ENCODE measurements at regions not wholly inside any gene's neighbourhood (a gene's known extent, or its start where the extent isn't known, plus 50 kb on each side); places are given as distances from the start of the nearest gene placed in this dataset.

- ChIA-PET POLR2A (ENCODE audit: partially characterized antibody) (no interaction called here), CTCF (ENCODE audit: partially characterized antibody) (no interaction called here)
- Mint-ChIP-seq H3K27me3 (peaks cover 4 to 6% of the 10 kb centered on the region in 2 donors), H3K4me3 (no peak overlapping the region), H3K4me1 (no peaks in the 10 kb centered on the region), H3K36me3 (no peaks in the 10 kb centered on the region), H3K9me3 (peaks cover 0 to 13% (median 10%) of the 10 kb centered on the region in 8 donors), H3K27ac (no peak overlapping the region)
- intact Hi-C loops (cut with micrococcal nuclease) = no loop called here
- Histone ChIP-seq H3K27ac (ENCODE audit: low read depth, low read length) (no peak overlapping the region), H3K9me3 (ENCODE audit: control insufficient read depth in 1 of 2, low read length in 2 of 2) (no peaks in the 10 kb centered on the region), H3K4me1 (ENCODE audit: insufficient read depth, low read length) (no peaks in the 10 kb centered on the region), H3K36me3 (ENCODE audit: insufficient read depth, low read length) (no peaks in the 10 kb centered on the region), H3K4me3 (ENCODE audit: low read length in 2 of 2) (no peak overlapping the region), H3K27me3 (ENCODE audit: insufficient read depth, low read length) (no peaks in the 10 kb centered on the region)
- no peak for DNase-seq
Observed at GRCh38 chr1:229822026-229822425, 196.0 kb downstream of the URB2 start.

GRCh38 chr1:229825042-229825441, 199.0 kb downstream of the URB2 start:
- Mint-ChIP-seq H3K4me1 (no peaks in the 10 kb centered on the region), H3K9me3 (peaks cover 4 to 25% (median 16%) of the 10 kb centered on the region in 8 donors), H3K36me3 (peaks cover 0 to 3% of the 10 kb centered on the region in 2 donors), H3K4me3 (no peak overlapping the region), H3K27me3 (peaks cover 7 to 11% of the 10 kb centered on the region in 2 donors), H3K27ac (no peak overlapping the region)
- H3K9me3 ChIP-seq (ENCODE audit: control insufficient read depth in 1 of 2, low read length in 2 of 2) = no peaks in the 10 kb centered on the region
- no peak overlapping the region for H3K4me3 ChIP-seq (ENCODE audit: low read length in 2 of 2)
- intact Hi-C loops (cut with micrococcal nuclease) = no loop called here
- DNase-seq = no peak
- H3K27ac ChIP-seq (ENCODE audit: low read depth, low read length) = no peak overlapping the region
- no peaks in the 10 kb centered on the region for H3K36me3 ChIP-seq (ENCODE audit: insufficient read depth, low read length)
- H3K4me1 ChIP-seq (ENCODE audit: insufficient read depth, low read length) = no peaks in the 10 kb centered on the region
- POLR2A ChIA-PET (ENCODE audit: partially characterized antibody) = no interaction called here
- CTCF ChIA-PET (ENCODE audit: partially characterized antibody) = no interaction called here
- H3K27me3 ChIP-seq (ENCODE audit: insufficient read depth, low read length) = no peaks in the 10 kb centered on the region

GRCh38 chr1:229828461-229828860, 202.4 kb downstream of the URB2 start:
- H3K36me3 Mint-ChIP-seq = peaks cover 0 to 3% of the 10 kb centered on the region in 2 donors
- ChIA-PET CTCF (ENCODE audit: partially characterized antibody) (no interaction called here), POLR2A (ENCODE audit: partially characterized antibody) (no interaction called here)
- Histone ChIP-seq H3K36me3 (ENCODE audit: insufficient read depth, low read length) (no peaks in the 10 kb centered on the region), H3K27ac (ENCODE audit: low read depth, low read length) (no peak overlapping the region), H3K27me3 (ENCODE audit: insufficient read depth, low read length) (no peaks in the 10 kb centered on the region), H3K4me3 (ENCODE audit: low read length in 2 of 2) (no peak overlapping the region), H3K4me1 (ENCODE audit: insufficient read depth, low read length) (no peaks in the 10 kb centered on the region), H3K9me3 (ENCODE audit: control insufficient read depth in 1 of 2, low read length in 2 of 2) (no peaks in the 10 kb centered on the region)
- no peak overlapping the region for H3K4me3 Mint-ChIP-seq
- DNase-seq = no peak
- H3K27ac Mint-ChIP-seq = no peak overlapping the region
- intact Hi-C loops (cut with micrococcal nuclease) = no loop called here
- H3K9me3 Mint-ChIP-seq = peaks cover 4 to 25% (median 16%) of the 10 kb centered on the region in 8 donors
- H3K4me1 Mint-ChIP-seq = no peaks in the 10 kb centered on the region
- peaks cover 8 to 28% of the 10 kb centered on the region in 2 donors for H3K27me3 Mint-ChIP-seq

GRCh38 chr1:229832695-229833094, 206.6 kb downstream of the URB2 start:
- peaks cover 0 to 6% (median 2%) of the 10 kb centered on the region in 8 donors for H3K9me3 Mint-ChIP-seq
- CTCF ChIA-PET (ENCODE audit: partially characterized antibody) = no interaction called here
- intact Hi-C loops (cut with micrococcal nuclease) = no loop called here

GRCh38 chr1:229834230-229834629, 208.2 kb downstream of the URB2 start:
- CTCF ChIA-PET (ENCODE audit: partially characterized antibody) = no interaction called here
- Histone ChIP-seq H3K27me3 (ENCODE audit: insufficient read depth, low read length) (no peaks in the 10 kb centered on the region), H3K36me3 (ENCODE audit: insufficient read depth, low read length) (no peaks in the 10 kb centered on the region), H3K4me3 (ENCODE audit: low read length in 2 of 2) (no peak overlapping the region), H3K27ac (ENCODE audit: low read depth, low read length) (no peak overlapping the region), H3K9me3 (ENCODE audit: control insufficient read depth in 1 of 2, low read length in 2 of 2) (no peaks in the 10 kb centered on the region), H3K4me1 (ENCODE audit: insufficient read depth, low read length) (no peaks in the 10 kb centered on the region)
- intact Hi-C loops (cut with micrococcal nuclease) = no loop called here
- no peak for DNase-seq
- peaks cover 0 to 2% (median 0%) of the 10 kb centered on the region in 8 donors for H3K9me3 Mint-ChIP-seq
- POLR2A ChIA-PET (ENCODE audit: partially characterized antibody) = no interaction called here
- H3K4me1 Mint-ChIP-seq = no peaks in the 10 kb centered on the region
- no peak overlapping the region for H3K27ac Mint-ChIP-seq
- no peak overlapping the region for H3K4me3 Mint-ChIP-seq
- H3K27me3 Mint-ChIP-seq = peaks cover 10 to 31% of the 10 kb centered on the region in 2 donors
- no peaks in the 10 kb centered on the region for H3K36me3 Mint-ChIP-seq

More at GRCh38 chr1:229832695-229833094, 206.6 kb downstream of the URB2 start:
- Histone ChIP-seq H3K27me3 (ENCODE audit: insufficient read depth, low read length) (no peaks in the 10 kb centered on the region), H3K4me3 (ENCODE audit: low read length in 2 of 2) (no peak overlapping the region), H3K4me1 (ENCODE audit: insufficient read depth, low read length) (no peaks in the 10 kb centered on the region), H3K27ac (ENCODE audit: low read depth, low read length) (no peak overlapping the region), H3K9me3 (ENCODE audit: control insufficient read depth in 1 of 2, low read length in 2 of 2) (no peaks in the 10 kb centered on the region), H3K36me3 (ENCODE audit: insufficient read depth, low read length) (no peaks in the 10 kb centered on the region)
- Mint-ChIP-seq H3K4me3 (no peak overlapping the region), H3K36me3 (no peaks in the 10 kb centered on the region), H3K27ac (no peak overlapping the region), H3K4me1 (no peaks in the 10 kb centered on the region), H3K27me3 (peaks cover 14 to 37% of the 10 kb centered on the region in 2 donors)
- DNase-seq = no peak
- POLR2A ChIA-PET (ENCODE audit: partially characterized antibody) = no interaction called here

DNA sequence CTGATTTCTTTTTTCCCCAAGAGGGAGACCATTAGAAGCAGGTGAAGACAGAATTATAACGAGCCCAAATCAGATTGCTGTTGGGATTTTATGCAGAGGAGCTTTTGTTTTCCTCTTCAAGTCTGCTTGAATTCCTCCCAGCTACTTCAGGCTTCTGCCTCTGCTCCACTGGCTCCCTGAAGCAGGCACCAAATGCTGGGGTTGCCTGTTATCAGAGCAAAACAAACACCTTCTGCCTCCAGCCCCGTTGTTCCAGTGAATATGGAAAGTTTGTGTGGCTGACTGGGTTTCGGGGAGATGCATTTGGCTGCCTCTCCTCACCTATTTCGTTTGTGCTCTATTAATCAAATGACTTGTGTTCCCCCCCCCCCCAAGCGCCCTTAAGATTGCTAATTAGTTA, 209.2 kb downstream of the URB2 start:
- Histone ChIP-seq H3K4me1 (ENCODE audit: insufficient read depth, low read length) (no peaks in the 10 kb centered on the region), H3K36me3 (ENCODE audit: insufficient read depth, low read length) (no peaks in the 10 kb centered on the region), H3K9me3 (ENCODE audit: control insufficient read depth in 1 of 2, low read length in 2 of 2) (no peaks in the 10 kb centered on the region), H3K27me3 (ENCODE audit: insufficient read depth, low read length) (no peaks in the 10 kb centered on the region), H3K4me3 (ENCODE audit: low read length in 2 of 2) (no peak overlapping the region), H3K27ac (ENCODE audit: low read depth, low read length) (no peak overlapping the region)
- POLR2A ChIA-PET (ENCODE audit: partially characterized antibody) = no interaction called here
- no peak for DNase-seq
- no peak overlapping the region for H3K4me3 Mint-ChIP-seq
- intact Hi-C loops (cut with micrococcal nuclease) = no loop called here
- H3K36me3 Mint-ChIP-seq = no peaks in the 10 kb centered on the region
- no peak overlapping the region for H3K27ac Mint-ChIP-seq
- no peaks in the 10 kb centered on the region for H3K4me1 Mint-ChIP-seq
- H3K27me3 Mint-ChIP-seq = peaks cover 9 to 31% of the 10 kb centered on the region in 2 donors
- CTCF ChIA-PET (ENCODE audit: partially characterized antibody) = no interaction called here
- peaks cover 0 to 2% (median 0%) of the 10 kb centered on the region in 8 donors for H3K9me3 Mint-ChIP-seq

GRCh38 chr1:229836324-229836723, 210.3 kb downstream of the URB2 start:
- intact Hi-C loops (cut with micrococcal nuclease) = no loop called here
- H3K27ac ChIP-seq (ENCODE audit: low read depth, low read length) = no peak overlapping the region
- CTCF ChIA-PET (ENCODE audit: partially characterized antibody) = interaction anchor here (0.5 kb wide), 1 partner anchor 470 kb away, joined by 4 read pairs; no protein-coding TSS in a partner anchor

DNA sequence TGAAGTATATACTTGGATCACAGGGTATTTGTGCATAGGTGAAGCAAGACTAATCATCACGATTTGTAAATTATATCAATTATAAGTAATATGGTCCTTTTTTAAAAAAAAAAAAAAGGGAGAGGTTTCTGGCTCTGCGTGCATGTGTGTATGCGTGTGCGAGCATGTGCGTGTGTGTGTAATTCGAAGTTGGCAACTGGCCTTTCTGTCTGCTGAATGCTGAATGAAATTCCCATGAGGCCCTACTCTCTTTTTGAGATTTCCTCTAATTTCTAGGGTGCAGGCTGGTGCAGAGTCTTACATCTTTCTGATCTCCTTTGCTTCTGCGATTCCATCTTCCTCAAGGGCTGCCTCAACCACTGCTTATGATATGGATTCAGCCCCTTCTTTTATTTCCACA, 212.2 kb downstream of the URB2 start:
- ChIA-PET POLR2A (ENCODE audit: partially characterized antibody) (no interaction called here), CTCF (ENCODE audit: partially characterized antibody) (no interaction called here)
- no peaks in the 10 kb centered on the region for H3K4me1 ChIP-seq (ENCODE audit: insufficient read depth, low read length)
- Mint-ChIP-seq H3K36me3 (no peaks in the 10 kb centered on the region), H3K9me3 (no peaks in the 10 kb centered on the region), H3K27me3 (peaks cover 14 to 18% of the 10 kb centered on the region in 2 donors), H3K27ac (no peak overlapping the region), H3K4me3 (peak overlapping the region in 1 of 8 donors; percentile 4), H3K4me1 (peaks cover 0 to 4% (median under 1%) of the 10 kb centered on the region in 4 donors)
- H3K27me3 ChIP-seq (ENCODE audit: insufficient read depth, low read length) = no peaks in the 10 kb centered on the region
- intact Hi-C loops (cut with micrococcal nuclease) = no loop called here
- no peaks in the 10 kb centered on the region for H3K9me3 ChIP-seq (ENCODE audit: control insufficient read depth in 1 of 2, low read length in 2 of 2)
- no peak overlapping the region for H3K4me3 ChIP-seq (ENCODE audit: low read length in 2 of 2)
- no peaks in the 10 kb centered on the region for H3K36me3 ChIP-seq (ENCODE audit: insufficient read depth, low read length)
- no peak overlapping the region for H3K27ac ChIP-seq (ENCODE audit: low read depth, low read length)
- no peak for DNase-seq

More at GRCh38 chr1:229836324-229836723, 210.3 kb downstream of the URB2 start:
- no peak for DNase-seq
- H3K36me3 ChIP-seq (ENCODE audit: insufficient read depth, low read length) = no peaks in the 10 kb centered on the region
- H3K4me1 Mint-ChIP-seq = peaks cover 0 to 2% (median under 1%) of the 10 kb centered on the region in 4 donors
- peaks cover 11 to 28% of the 10 kb centered on the region in 2 donors for H3K27me3 Mint-ChIP-seq
- POLR2A ChIA-PET (ENCODE audit: partially characterized antibody) = no interaction called here
- H3K27me3 ChIP-seq (ENCODE audit: insufficient read depth, low read length) = no peaks in the 10 kb centered on the region
- H3K9me3 Mint-ChIP-seq = no peaks in the 10 kb centered on the region
- H3K27ac Mint-ChIP-seq = no peak overlapping the region
- no peaks in the 10 kb centered on the region for H3K36me3 Mint-ChIP-seq
- peak overlapping the region in 1 of 8 donors; percentile 63 for H3K4me3 Mint-ChIP-seq
- H3K4me1 ChIP-seq (ENCODE audit: insufficient read depth, low read length) = no peaks in the 10 kb centered on the region
- H3K4me3 ChIP-seq (ENCODE audit: low read length in 2 of 2) = no peak overlapping the region
- H3K9me3 ChIP-seq (ENCODE audit: control insufficient read depth in 1 of 2, low read length in 2 of 2) = no peaks in the 10 kb centered on the region

All from CD4-positive, alpha-beta memory T cell (primary cell).